Muscle of leg (tissue), 3 donors: ENCODE measurements at regions not wholly inside any gene's neighbourhood (a gene's known extent, or its start where the extent isn't known, plus 50 kb on each side); places are given as distances from the start of the nearest gene placed in this dataset.
"Not testable (repeated sequence)": the region's sequence is repeated elsewhere in the genome, so short reads cannot be mapped to it uniquely, and the experiment has no call there.

ENCODE experiments used
- DNase-seq: peaks from one replicate; pipeline ENCODE4 v3.0.0; 2013
- H3K27ac ChIP-seq: one replicate; pipeline ENCODE4 v1.5.1; 2013; ENCODE audit warnings: mild to moderate bottlenecking, low read length, control low read depth
- H3K27me3 ChIP-seq: one replicate; pipeline ENCODE4 v1.6.1; 2013; ENCODE audit warnings: low read length; ENCODE audit not compliant: control insufficient read depth, insufficient read depth
- H3K36me3 ChIP-seq: one replicate; pipeline ENCODE4 v1.6.1; 2013; ENCODE audit warnings: low read length; ENCODE audit not compliant: control insufficient read depth, insufficient read depth
- H3K4me1 ChIP-seq: one replicate; pipeline ENCODE4 v1.6.1; 2013; ENCODE audit warnings: low read length; ENCODE audit not compliant: control insufficient read depth, insufficient read depth
- H3K4me3 ChIP-seq: one replicate; pipeline ENCODE4 v1.5.1; 2013; ENCODE audit warnings: low read length, control low read depth
- H3K9me3 ChIP-seq: replicated peaks from 2 replicates; pipeline ENCODE4 v1.6.1; 2013; ENCODE audit warnings: low read depth, low read length; ENCODE audit not compliant: control insufficient read depth
- WGBS: methylation state at CpG from one replicate; pipeline ENCODE4 v1.1.5; 2013; ENCODE audit warnings: missing lambda C conversion rate; ENCODE audit not compliant: insufficient coverage; 5-methylcytosine and 5-hydroxymethylcytosine counted together

DNA sequence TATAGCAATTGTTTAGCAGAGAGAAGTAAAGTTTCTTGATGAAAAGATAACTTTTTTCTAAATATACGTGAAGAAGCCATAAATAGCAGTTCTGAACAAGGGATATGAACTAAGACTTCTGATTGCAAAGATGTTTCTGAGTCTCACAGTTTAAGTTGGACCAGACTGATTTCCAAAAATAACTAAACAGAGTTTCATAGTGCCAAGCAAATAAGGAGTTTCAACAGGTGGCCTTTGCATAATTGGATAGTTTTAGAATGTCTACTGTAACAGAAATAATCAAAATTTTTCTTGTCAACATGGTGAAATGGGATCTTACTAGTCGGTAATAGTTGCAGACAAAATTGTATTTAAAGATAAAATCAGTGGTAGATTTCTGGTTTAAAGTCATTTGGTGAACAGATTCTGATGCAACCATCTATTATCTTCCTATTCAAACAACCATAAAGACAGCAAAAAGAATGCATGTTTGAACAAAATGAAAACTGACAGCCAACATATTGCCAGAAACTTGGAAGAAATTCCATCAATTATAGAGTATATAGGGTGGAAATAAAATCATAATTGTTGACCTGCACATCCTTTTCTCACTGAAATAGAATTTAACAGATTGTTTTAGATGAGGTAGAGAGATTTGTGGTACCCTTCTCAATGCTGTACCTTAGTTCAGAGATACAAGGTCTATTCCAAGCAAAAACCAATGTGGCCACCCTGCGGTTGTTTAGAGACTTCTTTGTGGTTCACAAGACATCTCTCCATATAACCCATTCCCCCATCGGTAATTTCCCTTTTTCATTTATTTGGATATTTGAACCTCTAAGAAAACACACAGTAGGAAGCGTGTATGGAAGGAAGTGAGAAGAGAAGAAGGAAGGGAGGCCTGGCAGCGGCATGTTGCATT is 275.3 kb downstream of the COG6 start:
- no peak overlapping the region for H3K4me3 ChIP-seq
- no peaks in the 10 kb centered on the region for H3K36me3 ChIP-seq
- peaks cover 5% of the 10 kb centered on the region for H3K9me3 ChIP-seq
- H3K4me1 ChIP-seq: no peaks in the 10 kb centered on the region
- 80% methylated on average over 1 of the region's 6 CpGs for WGBS
- no peaks in the 10 kb centered on the region for H3K27me3 ChIP-seq
- H3K27ac ChIP-seq: no peak overlapping the region
- DNase-seq: no peak

DNA sequence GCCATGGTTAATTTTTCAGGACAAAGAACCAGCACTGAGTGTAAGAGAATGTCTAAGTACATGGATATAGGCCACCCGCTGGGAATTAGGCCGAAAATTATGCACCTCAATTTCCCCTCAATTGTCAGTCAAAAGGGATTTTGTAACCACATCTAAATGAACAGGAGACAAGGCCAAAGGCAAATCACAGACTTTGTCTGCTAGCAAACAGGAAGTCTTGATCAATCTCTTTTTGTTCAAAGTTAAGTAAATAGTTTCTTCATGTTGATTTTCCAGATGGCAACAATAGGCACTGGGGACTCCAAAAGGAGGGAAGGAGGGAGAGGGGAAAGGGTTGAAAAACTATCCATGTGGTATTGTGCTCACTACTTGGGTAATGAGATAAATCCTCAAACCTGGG is 276.0 kb downstream of the COG6 start:
- WGBS: 67% methylated on average over 1 of the region's 2 CpGs
- Histone ChIP-seq H3K9me3 (no peaks in the 10 kb centered on the region), H3K4me3 (no peak overlapping the region), H3K27me3 (no peaks in the 10 kb centered on the region), H3K27ac (no peak overlapping the region), H3K36me3 (no peaks in the 10 kb centered on the region), H3K4me1 (no peaks in the 10 kb centered on the region)
- DNase-seq: no peak

DNA sequence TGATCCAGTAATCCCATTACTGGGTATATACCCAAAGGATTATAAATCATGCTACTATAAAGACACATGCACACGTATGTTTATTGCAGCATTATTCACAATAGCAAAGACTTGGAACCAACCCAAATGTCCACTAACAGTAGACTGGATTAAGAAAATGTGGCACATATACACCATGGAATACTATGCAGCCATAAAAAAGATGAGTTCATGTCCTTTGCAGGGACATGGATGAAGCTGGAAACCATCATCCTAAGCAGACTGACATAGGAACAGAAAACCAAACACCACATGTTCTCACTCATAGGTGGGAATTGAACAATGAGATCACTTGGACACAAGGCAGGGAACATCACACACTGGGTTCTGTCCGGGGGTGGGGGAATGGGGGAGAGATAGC is 277.1 kb downstream of the COG6 start:
- H3K27ac ChIP-seq, DNase-seq, H3K4me3 ChIP-seq, H3K27me3 ChIP-seq, H3K36me3 ChIP-seq, H3K9me3 ChIP-seq, H3K4me1 ChIP-seq: not testable (repeated sequence)
- no CpG with 5 or more reads among the region's 2 CpGs for WGBS

DNA sequence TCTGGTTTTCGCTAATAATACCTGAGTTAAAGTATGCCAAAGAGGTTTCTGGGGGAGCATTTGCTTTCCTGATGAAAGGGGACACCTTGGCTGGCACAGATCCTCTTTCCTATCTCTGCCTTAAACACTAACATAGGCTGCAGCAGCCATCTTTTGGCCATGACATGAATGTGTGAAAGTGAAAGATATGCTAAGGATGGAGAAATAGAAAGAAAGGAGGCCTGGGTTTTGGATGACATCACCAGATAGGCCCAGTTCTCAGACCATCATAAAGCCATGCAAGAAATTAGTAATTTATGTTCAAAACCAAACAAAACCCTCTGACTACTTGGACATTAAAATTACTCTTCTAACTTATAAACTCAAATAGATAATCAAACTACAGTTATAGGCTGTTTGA is 279.7 kb downstream of the COG6 start:
- Histone ChIP-seq H3K36me3 (no peaks in the 10 kb centered on the region), H3K9me3 (no peaks in the 10 kb centered on the region), H3K4me3 (no peak overlapping the region), H3K27me3 (no peaks in the 10 kb centered on the region), H3K4me1 (no peaks in the 10 kb centered on the region), H3K27ac (no peak overlapping the region)
- DNase-seq: no peak
- no CpG with 5 or more reads among the region's 1 CpG for WGBS

DNA sequence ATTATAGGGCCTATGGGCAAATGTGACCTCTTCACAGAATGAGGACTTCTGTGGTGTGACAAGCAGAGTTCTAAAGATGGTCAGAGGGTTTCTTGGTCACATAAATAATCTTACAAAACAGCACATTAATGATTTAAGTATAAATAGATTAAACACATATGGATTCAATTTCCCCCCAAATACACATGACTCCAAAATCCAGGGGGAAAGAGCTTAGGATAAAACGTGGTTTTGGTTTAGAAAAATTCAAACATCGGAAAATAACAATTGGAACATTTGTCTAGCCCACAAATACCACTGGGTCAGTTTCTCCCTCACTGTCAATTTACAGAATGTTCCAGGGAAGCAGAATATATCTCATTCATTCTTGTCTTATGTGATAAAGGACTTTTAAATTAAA is 283.1 kb downstream of the COG6 start:
- no CpG with 5 or more reads among the region's 2 CpGs for WGBS
- Histone ChIP-seq H3K27me3 (no peaks in the 10 kb centered on the region), H3K4me3 (no peak overlapping the region), H3K4me1 (no peaks in the 10 kb centered on the region), H3K27ac (no peak overlapping the region), H3K36me3 (no peaks in the 10 kb centered on the region), H3K9me3 (no peaks in the 10 kb centered on the region)
- DNase-seq: peak; percentile 54

DNA sequence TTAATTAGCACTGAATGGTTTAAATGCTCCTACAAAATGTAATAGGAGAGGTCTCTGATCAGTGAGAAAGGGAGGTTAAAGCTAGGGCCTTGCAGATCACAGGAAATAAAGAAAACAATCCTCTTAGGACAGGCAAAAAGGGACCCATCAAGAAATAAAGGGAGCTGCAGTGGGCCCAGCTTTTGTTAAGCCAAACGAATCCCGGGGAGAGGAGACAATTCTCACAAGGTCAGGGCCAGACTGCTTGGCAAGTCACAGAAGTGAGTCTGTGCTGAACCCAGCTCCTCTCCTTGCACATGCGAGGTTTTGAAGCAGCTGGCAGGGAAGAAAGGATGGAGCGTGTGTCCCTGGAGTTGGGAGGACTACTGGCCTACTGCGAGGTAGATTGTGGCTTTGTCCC is 285.8 kb downstream of the COG6 start:
- H3K4me3 ChIP-seq: no peak overlapping the region
- no peaks in the 10 kb centered on the region for H3K27me3 ChIP-seq
- no peak overlapping the region for H3K27ac ChIP-seq
- peaks cover 5% of the 10 kb centered on the region for H3K4me1 ChIP-seq
- no peak for DNase-seq
- WGBS: 75% methylated on average over 2 of the region's 5 CpGs
- no peaks in the 10 kb centered on the region for H3K9me3 ChIP-seq
- no peaks in the 10 kb centered on the region for H3K36me3 ChIP-seq

DNA sequence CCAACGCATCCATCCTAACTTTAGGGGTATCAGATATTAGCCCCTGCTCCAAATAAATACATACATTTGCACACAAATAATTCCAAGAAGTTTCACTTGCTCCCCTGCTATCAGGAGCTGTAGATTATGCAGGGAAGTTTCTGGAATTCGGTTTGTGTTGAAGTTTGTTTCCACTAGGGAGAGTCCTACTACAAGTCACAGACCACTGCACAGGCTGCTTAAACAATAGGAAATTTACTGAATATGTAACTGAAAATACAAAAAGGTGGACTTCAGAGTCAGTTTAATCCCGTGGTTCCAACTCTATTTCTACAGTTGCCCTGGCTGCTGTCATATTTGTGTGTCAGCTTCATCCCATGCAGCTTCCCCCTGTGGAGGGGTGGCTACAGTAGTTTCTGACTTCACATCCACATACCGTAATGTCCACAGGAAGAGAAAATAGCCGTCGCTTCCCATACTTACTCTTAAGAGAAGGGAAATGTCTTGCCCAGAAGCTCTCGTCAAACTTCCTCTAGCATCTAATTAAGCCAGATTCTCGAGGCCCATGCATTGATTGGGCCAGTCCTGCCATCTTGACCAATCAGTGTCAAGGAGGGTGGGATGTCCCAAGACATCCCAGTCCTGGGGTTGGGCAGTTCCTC is 286.6 kb downstream of the COG6 start:
- no CpG with 5 or more reads among the region's 8 CpGs for WGBS
- peak overlapping the region; percentile 37 for H3K27ac ChIP-seq
- no peaks in the 10 kb centered on the region for H3K9me3 ChIP-seq
- peaks cover 5% of the 10 kb centered on the region for H3K4me1 ChIP-seq
- no peaks in the 10 kb centered on the region for H3K27me3 ChIP-seq
- DNase-seq: peak; percentile 57
- no peaks in the 10 kb centered on the region for H3K36me3 ChIP-seq
- no peak overlapping the region for H3K4me3 ChIP-seq

DNA sequence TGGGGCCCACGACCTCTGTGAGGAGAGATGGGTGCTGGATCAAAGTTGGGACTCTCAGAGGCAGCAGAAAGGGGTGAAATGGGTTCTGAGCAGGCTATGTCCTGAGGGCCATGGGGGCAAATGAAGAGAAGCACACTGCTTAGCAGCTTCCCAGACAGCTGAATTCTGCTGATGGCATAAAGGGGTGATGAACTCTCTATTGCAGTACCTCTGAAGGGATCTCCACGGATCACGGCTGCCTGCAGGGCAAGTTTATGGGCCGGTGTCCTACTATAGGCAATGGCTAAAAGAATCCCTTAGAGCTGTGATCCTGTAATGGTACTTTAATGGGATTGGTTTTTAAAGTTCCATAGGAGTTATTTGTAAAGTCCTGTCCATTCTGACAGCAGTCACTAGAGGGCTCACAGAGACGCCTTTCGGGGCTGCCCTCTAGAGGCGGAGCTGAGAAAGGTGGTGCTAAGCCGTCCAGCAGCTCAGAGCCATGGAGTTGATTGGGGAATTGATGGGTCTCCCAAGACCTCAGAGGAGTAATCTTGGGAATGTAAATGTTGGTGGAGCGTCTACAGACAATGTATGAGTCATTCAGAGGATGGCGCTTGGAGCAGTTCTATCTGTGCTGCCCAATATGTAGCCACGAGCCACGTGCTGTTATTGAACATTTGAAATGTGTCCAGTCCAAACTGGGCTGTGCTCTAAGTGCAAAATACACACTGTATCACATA is 287.3 kb downstream of the COG6 start:
- Histone ChIP-seq H3K27me3 (no peaks in the 10 kb centered on the region), H3K9me3 (no peaks in the 10 kb centered on the region), H3K27ac (peak overlapping the region; percentile 37), H3K4me1 (peaks cover 5% of the 10 kb centered on the region), H3K4me3 (no peak overlapping the region), H3K36me3 (no peaks in the 10 kb centered on the region)
- peak; percentile 51 for DNase-seq
- WGBS: 56% methylated on average over 9 of the region's 12 CpGs

DNA sequence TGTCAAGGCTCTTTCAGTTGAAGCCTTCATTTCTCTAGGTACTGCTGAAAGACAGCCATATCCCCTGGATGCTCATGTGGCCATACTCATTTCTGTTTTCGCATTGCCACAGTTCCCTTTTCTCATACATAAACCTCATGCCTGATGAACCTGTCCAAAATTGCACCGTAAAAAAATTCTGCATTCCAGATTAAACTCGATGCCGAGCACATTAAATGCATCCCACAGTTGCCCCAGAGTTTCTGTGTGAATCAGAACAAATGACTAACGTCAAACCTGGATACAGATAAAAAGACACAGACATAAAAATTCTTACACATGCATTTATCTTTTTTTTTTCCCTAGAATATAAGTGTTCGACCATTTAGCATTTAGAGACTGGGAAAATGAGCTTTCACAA is 288.2 kb downstream of the COG6 start:
- peaks cover 5% of the 10 kb centered on the region for H3K4me1 ChIP-seq
- H3K9me3 ChIP-seq: no peaks in the 10 kb centered on the region
- H3K27me3 ChIP-seq: no peaks in the 10 kb centered on the region
- WGBS: 57% methylated on average over 4 of the region's 6 CpGs
- H3K4me3 ChIP-seq: no peak overlapping the region
- H3K27ac ChIP-seq: no peak overlapping the region
- H3K36me3 ChIP-seq: no peaks in the 10 kb centered on the region
- DNase-seq: no peak

DNA sequence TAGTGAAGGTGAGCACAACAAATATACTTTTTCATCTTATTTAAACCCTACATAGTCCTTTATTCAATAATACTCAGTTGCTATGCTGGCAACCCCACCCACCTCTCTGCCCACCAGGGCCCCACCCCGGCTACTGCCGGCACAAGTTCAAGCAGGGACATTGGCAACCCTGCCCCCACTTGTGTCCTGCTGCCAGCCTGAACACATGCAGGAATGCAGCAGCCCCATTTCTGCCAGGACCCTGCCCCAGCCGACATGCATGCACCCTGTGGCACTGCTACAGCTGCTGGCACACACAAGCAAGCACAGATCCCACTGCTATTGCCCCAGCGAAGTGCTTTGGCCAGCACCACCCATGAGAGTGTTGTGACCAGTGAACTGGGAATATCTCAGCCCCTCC is 289.8 kb downstream of the COG6 start:
- H3K27ac ChIP-seq: no peak overlapping the region
- no peak for DNase-seq
- no peaks in the 10 kb centered on the region for H3K36me3 ChIP-seq
- H3K4me1 ChIP-seq: peaks cover 5% of the 10 kb centered on the region
- WGBS: 79% methylated on average over 4 of the region's 4 CpGs
- no peak overlapping the region for H3K4me3 ChIP-seq
- no peaks in the 10 kb centered on the region for H3K9me3 ChIP-seq
- no peaks in the 10 kb centered on the region for H3K27me3 ChIP-seq
